GM10266 (cell line): ENCODE measurements at regions not wholly inside any gene's neighbourhood (a gene's known extent, or its start where the extent isn't known, plus 50 kb on each side); places are given as distances from the start of the nearest gene placed in this dataset.

ENCODE experiments used
- DNase-seq: peaks from one replicate; pipeline ENCODE4 v3.0.0; 2012; ENCODE audit errors: extremely low spot score
- TF ChIP-seq, protein P1 (sequence below): IDR thresholded peaks from 2 replicates; pipeline ENCODE4 v1.5.1; 2012; ENCODE audit warnings: mild to moderate bottlenecking, low read depth; ENCODE audit not compliant: control insufficient read depth, insufficient read depth; ENCODE audit errors: missing control alignments

DNA sequence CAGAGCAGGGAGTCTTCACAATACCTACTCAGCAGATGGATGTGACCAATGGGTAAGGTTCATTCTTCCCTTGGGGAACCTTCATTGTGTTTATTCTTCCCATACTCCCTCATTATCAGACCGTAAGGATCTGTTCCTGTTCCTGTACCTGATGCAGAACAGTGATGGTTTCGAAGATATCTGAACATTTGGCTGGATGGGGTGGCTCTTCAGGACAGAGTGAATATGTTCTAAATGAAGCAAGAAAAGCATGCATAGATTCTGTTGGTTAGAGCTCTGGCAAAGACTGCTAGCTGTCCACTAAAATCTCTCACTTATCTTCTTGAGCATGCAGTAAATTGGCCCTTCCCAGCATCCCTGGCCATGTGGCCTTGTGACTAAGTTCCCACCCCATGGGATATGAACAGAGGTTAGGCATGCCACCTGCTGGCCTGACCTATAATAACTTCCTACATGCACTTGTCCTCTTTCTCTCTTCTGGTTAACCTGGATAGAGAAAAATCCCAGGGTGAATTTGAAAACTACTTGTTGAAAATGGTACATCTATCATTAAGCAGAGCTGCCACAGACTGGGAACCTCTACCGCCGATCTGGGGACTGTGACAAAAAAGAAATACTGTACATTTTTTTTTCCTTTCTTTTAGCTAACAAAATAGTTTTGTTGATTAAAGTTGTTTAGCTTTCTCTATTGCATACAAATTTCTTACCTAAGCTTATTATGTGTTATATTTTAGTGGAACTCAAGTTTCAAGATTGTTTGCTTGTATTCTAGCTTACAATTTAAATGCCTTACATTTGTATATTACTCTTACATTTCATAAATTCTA lies 60.0 kb upstream of the BANK1 start:
- peak; percentile 24 for DNase-seq
- TF ChIP-seq, protein P1, sequence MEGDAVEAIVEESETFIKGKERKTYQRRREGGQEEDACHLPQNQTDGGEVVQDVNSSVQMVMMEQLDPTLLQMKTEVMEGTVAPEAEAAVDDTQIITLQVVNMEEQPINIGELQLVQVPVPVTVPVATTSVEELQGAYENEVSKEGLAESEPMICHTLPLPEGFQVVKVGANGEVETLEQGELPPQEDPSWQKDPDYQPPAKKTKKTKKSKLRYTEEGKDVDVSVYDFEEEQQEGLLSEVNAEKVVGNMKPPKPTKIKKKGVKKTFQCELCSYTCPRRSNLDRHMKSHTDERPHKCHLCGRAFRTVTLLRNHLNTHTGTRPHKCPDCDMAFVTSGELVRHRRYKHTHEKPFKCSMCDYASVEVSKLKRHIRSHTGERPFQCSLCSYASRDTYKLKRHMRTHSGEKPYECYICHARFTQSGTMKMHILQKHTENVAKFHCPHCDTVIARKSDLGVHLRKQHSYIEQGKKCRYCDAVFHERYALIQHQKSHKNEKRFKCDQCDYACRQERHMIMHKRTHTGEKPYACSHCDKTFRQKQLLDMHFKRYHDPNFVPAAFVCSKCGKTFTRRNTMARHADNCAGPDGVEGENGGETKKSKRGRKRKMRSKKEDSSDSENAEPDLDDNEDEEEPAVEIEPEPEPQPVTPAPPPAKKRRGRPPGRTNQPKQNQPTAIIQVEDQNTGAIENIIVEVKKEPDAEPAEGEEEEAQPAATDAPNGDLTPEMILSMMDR = peak; percentile 73

DNA sequence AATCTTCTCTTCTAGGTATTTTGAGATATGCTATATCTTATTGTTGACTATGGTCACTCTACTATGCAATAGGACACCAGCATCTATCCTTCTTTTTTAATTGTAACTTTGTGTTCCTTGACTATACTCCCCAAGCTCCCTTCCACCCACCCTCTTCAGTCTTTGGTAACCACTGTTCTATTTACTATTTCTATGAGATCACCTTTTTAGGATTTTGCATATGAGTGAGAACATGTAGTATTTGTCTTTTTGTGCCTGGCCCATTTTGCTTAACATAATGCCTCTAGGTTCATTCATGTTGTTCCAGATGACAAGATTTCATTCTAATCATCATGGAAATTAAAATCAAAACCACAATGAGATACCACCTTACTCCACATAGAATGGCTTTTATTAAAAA lies 63.3 kb upstream of the BANK1 start:
- TF ChIP-seq, protein P1 = no peak
- no peak for DNase-seq

DNA sequence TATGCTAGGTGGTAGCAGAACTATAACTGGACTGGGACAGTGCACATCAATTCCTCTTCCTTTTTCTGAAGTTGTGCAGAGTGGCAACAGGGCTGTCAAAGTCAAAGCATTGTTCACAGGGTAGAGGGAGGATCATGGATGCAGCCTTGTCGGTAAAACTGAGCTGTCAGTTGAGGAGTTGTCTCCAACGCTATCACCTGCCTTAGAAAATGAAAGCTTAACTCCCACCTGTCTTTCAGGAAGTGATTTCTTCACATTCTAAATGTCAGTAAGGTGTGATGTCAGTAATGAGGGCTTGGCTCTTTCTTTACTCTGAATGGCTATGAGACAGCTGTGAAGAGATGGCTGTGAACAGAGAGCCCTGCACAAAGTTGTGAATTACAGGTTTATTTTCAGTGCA lies 66.4 kb upstream of the BANK1 start:
- TF ChIP-seq, protein P1 = no peak
- no peak for DNase-seq

DNA sequence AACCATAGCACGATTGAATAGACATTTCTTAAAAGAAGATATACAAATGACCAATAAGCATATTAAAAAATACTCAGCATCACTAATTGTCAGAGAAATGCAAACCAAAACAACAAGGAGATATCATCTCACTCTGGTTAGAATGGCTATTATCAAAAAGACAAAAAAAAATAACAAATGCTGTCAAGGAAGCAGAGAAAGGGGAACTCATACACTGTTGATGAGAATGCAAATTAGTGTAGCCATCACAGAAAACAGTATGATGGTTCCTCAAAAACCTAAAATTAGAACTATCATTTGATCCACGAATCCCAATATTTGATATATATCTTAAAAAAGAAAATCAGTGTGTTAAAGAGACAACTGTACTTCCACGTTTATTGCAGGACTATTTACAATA lies 71.7 kb upstream of the BANK1 start:
- DNase-seq = no peak
- TF ChIP-seq, protein P1 = no peak

DNA sequence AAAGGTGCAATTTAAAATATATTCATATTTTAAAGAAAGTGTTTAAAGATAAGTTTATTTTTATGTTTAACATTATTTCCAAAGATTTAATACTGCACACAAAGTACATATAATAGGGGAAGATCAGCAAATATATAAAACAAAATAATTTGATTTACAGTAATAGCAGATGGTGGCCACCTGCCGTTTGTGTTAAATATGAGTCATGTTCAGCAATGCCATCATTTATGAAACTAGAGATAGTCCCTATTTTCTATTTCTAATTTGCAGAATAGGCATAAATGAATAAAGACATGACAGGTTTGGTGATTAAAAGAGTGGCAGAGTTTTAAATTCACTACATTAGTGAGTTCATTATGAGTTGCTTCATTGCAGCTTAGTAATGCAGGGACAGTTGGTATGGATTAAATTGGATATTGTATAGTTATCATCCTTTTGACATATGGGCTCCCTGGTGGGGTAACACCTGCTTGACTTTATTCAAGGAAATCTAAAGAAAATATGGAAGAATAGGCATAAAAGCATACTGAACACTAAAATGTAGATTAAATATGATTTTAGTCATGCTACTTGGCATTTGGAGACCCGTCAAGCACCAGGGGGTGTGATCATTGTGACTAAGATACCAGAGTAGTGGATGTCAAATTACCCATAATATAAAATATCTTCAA lies 78.8 kb upstream of the BANK1 start:
- DNase-seq = no peak

DNA sequence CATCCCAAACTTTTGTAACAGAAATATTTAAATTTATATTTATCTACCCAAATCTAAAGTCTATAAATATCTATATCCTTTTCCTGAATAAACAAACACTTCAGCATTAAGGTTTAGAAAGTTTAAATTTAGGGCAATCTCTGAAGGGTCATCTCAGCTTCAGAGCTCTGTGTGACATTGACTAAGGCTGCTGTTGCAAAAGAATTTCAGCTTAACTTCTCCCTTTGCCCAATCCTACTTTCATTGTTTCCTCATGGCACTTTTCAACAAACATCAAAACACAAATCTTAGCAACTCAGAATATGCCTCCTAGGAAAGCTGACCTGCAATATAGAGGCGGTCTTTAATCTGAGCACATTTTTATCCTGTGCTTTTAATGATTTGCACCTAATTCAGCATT lies 79.7 kb upstream of the BANK1 start:
- DNase-seq = no peak
- TF ChIP-seq, protein P1 = no peak

More for the DNA sequence above, 78.8 kb upstream of the BANK1 start:
- TF ChIP-seq, protein P1 = no peak
